ENCODE measurements at regions not wholly inside any gene's neighbourhood (a gene's known extent, or its start where the extent isn't known, plus 50 kb on each side); places are given as distances from the start of the nearest gene placed in this dataset.

DNA sequence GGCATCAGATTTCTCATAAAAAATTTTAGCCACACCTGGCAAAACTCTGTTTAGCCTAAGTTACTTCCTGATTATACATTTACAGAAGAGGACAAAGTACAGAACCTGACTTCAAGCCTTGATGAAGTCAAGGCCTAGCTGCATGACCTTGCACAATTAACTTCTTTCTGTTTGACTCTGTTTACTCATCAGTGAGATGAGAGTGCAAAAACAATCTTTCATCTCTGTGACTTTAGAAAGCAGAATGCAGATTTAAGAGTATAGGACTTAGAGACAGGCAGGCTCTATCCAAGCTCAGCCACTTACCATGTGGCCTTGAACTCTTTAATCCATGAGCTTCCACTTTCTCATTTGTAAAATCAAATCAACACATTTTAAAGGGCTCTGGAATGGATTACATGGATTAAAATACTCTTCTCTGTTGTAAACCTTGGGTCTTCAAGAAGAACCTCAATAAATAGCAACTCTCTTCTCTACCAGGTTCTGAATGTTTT lies 1178.9 kb downstream of the FLRT2 start:
- Mint-ChIP-seq H3K36me3 (no peaks in the 10 kb centered on the region), H3K9me3 (no peaks in the 10 kb centered on the region), H3K27me3 (ENCODE audit: insufficient read depth, low read depth) (no peaks in the 10 kb centered on the region), H3K27ac (no peak overlapping the region), H3K4me3 (no peak overlapping the region), H3K4me1 (peaks cover 11% of the 10 kb centered on the region)
- H3K9ac ChIP-seq: no peak overlapping the region
- DNase-seq (ENCODE audit: low spot score): no peak
- H3K36me3 ChIP-seq: no peaks in the 10 kb centered on the region
- no peak overlapping the region for H3K4me3 ChIP-seq
- H3K4me1 ChIP-seq: peaks cover 3% of the 10 kb centered on the region
- no peaks in the 10 kb centered on the region for H4K20me1 ChIP-seq (ENCODE audit: low read depth)
- no peak overlapping the region for H3K27ac ChIP-seq
- no peaks in the 10 kb centered on the region for H3K79me2 ChIP-seq (ENCODE audit: low read depth)
- H3K9me3 ChIP-seq (ENCODE audit: low read depth): no peaks in the 10 kb centered on the region
- H3F3A ChIP-seq (ENCODE audit: low read depth): no peaks in the 10 kb centered on the region
- H2AFZ ChIP-seq (replicated peaks): no peak overlapping the region
- TF ChIP-seq EZH2 (IDR thresholded peaks at IDR 0.05) (no peak), EZH2phosphoT487 (IDR thresholded peaks at IDR 0.05) (no peak)
- TF ChIP-seq, protein P1, sequence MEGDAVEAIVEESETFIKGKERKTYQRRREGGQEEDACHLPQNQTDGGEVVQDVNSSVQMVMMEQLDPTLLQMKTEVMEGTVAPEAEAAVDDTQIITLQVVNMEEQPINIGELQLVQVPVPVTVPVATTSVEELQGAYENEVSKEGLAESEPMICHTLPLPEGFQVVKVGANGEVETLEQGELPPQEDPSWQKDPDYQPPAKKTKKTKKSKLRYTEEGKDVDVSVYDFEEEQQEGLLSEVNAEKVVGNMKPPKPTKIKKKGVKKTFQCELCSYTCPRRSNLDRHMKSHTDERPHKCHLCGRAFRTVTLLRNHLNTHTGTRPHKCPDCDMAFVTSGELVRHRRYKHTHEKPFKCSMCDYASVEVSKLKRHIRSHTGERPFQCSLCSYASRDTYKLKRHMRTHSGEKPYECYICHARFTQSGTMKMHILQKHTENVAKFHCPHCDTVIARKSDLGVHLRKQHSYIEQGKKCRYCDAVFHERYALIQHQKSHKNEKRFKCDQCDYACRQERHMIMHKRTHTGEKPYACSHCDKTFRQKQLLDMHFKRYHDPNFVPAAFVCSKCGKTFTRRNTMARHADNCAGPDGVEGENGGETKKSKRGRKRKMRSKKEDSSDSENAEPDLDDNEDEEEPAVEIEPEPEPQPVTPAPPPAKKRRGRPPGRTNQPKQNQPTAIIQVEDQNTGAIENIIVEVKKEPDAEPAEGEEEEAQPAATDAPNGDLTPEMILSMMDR (IDR thresholded peaks at IDR 0.05): no peak
- H3K4me2 ChIP-seq: no peak overlapping the region
- H3K27me3 ChIP-seq: no peaks in the 10 kb centered on the region

DNA sequence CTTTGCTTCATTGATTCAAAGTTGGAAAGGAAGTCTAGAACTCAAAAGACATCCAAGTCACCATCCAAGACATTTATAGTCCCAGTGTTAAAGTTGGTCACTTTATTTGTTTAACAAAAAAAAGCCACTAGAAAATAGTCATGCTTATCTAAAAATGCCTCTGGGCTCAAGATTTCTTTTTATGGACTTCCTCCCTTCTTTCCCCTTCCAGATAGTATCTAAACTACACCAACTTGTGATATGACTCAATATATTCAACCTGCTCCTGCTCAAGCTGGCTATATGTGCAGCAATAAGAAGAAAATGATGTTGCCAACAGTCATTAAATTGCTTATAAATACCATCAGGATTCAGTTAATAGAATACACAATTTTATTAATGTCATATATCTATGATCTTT lies 1177.1 kb downstream of the FLRT2 start:
- H3K4me1 Mint-ChIP-seq: peaks cover 2% of the 10 kb centered on the region
- no peak overlapping the region for H3K4me3 ChIP-seq

DNA sequence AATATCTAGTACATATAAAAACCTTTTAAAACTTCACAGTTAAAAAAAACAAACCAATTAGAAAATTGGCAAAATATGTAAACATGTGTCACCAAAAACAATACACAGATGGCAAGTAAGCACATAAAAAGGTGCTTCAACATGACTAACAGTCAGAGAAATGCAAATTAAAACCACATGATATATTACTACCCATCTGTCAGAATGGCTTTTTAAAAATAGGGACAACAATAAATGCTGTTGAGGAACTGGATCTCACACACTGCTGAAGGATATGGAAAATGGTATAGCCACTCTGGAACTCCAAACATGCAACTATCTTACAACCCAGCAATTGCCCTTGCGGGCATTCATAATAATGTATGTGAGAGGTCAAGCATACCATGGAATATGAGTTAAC lies 1153.6 kb downstream of the FLRT2 start:
- no peaks in the 10 kb centered on the region for H3K4me1 Mint-ChIP-seq
- Histone ChIP-seq H3K27ac (no peak overlapping the region), H2AFZ (replicated peaks) (no peak overlapping the region), H3K36me3 (no peaks in the 10 kb centered on the region), H3K27me3 (no peaks in the 10 kb centered on the region), H3K9ac (no peak overlapping the region), H3K79me2 (ENCODE audit: low read depth) (no peaks in the 10 kb centered on the region), H3F3A (ENCODE audit: low read depth) (no peaks in the 10 kb centered on the region), H4K20me1 (ENCODE audit: low read depth) (no peaks in the 10 kb centered on the region), H3K9me3 (ENCODE audit: low read depth) (no peaks in the 10 kb centered on the region), H3K4me3 (no peak overlapping the region), H3K4me1 (no peaks in the 10 kb centered on the region), H3K4me2 (no peak overlapping the region)
- H3K27me3 Mint-ChIP-seq (ENCODE audit: insufficient read depth, low read depth): no peaks in the 10 kb centered on the region
- no peak for TF ChIP-seq EZH2phosphoT487 (IDR thresholded peaks at IDR 0.05)
- TF ChIP-seq, protein P1 (IDR thresholded peaks at IDR 0.05): no peak
- TF ChIP-seq EZH2 (IDR thresholded peaks at IDR 0.05): no peak
- DNase-seq (ENCODE audit: low spot score): no peak
- no peaks in the 10 kb centered on the region for H3K36me3 Mint-ChIP-seq
- H3K4me3 Mint-ChIP-seq: no peak overlapping the region
- no peaks in the 10 kb centered on the region for H3K9me3 Mint-ChIP-seq
- no peak overlapping the region for H3K27ac Mint-ChIP-seq

More for the DNA sequence above, 1177.1 kb downstream of the FLRT2 start:
- no peaks in the 10 kb centered on the region for H3K36me3 Mint-ChIP-seq
- no peak overlapping the region for H3K4me3 Mint-ChIP-seq
- H3K9me3 Mint-ChIP-seq: no peaks in the 10 kb centered on the region
- Histone ChIP-seq H3K4me2 (no peak overlapping the region), H3K27ac (no peak overlapping the region), H3K9ac (no peak overlapping the region), H3K79me2 (ENCODE audit: low read depth) (no peaks in the 10 kb centered on the region), H3K27me3 (no peaks in the 10 kb centered on the region), H3K9me3 (ENCODE audit: low read depth) (no peaks in the 10 kb centered on the region), H3K36me3 (no peaks in the 10 kb centered on the region), H4K20me1 (ENCODE audit: low read depth) (no peaks in the 10 kb centered on the region), H2AFZ (replicated peaks) (no peak overlapping the region), H3K4me1 (no peaks in the 10 kb centered on the region), H3F3A (ENCODE audit: low read depth) (no peaks in the 10 kb centered on the region)
- TF ChIP-seq EZH2phosphoT487 (IDR thresholded peaks at IDR 0.05) (no peak), EZH2 (IDR thresholded peaks at IDR 0.05) (no peak)
- TF ChIP-seq, protein P1 (IDR thresholded peaks at IDR 0.05): no peak
- no peak overlapping the region for H3K27ac Mint-ChIP-seq
- no peak for DNase-seq (ENCODE audit: low spot score)
- no peaks in the 10 kb centered on the region for H3K27me3 Mint-ChIP-seq (ENCODE audit: insufficient read depth, low read depth)

Data from neural progenitor cell (in vitro differentiated cells).